ENCODE measurements at regions not wholly inside any gene's neighbourhood (a gene's known extent, or its start where the extent isn't known, plus 50 kb on each side); places are given as distances from the start of the nearest gene placed in this dataset.

DNA sequence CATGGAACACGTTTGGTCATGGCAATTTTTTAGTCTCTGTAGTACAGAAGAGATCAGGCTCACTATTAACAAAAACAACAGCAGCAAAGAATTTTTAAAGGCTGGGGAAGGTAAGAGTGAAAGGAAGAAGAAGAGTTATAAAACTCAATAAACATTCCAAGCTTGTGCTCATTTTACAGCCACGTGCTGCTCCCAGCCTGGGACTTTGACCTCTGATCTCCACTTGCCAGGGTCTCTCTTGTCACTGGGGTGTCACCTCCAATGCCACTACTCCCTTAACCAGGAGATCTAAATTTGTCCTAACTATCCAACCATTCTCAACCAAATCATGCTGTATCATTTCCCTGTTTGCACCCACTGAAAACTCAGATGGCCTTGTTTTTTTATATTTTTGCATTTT, 605.1 kb downstream of the VRK1 start:
- Histone ChIP-seq H3K4me3 (ENCODE audit: low read depth, low read length) (no peak overlapping the region), H3K27ac (ENCODE audit: low read depth, low read length) (no peak overlapping the region), H3K9me3 (ENCODE audit: control insufficient read depth, insufficient read depth, low read length) (peaks cover 34% of the 10 kb centered on the region), H3K27me3 (ENCODE audit: control insufficient read depth, insufficient read depth, low read length) (no peaks in the 10 kb centered on the region)
- TF ChIP-seq, protein P1, sequence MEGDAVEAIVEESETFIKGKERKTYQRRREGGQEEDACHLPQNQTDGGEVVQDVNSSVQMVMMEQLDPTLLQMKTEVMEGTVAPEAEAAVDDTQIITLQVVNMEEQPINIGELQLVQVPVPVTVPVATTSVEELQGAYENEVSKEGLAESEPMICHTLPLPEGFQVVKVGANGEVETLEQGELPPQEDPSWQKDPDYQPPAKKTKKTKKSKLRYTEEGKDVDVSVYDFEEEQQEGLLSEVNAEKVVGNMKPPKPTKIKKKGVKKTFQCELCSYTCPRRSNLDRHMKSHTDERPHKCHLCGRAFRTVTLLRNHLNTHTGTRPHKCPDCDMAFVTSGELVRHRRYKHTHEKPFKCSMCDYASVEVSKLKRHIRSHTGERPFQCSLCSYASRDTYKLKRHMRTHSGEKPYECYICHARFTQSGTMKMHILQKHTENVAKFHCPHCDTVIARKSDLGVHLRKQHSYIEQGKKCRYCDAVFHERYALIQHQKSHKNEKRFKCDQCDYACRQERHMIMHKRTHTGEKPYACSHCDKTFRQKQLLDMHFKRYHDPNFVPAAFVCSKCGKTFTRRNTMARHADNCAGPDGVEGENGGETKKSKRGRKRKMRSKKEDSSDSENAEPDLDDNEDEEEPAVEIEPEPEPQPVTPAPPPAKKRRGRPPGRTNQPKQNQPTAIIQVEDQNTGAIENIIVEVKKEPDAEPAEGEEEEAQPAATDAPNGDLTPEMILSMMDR (IDR thresholded peaks at IDR 0.05; ENCODE audit: low read depth, low read length) = no peak
- no peak for DNase-seq (ENCODE audit: low read depth, low spot score)
- ChIA-PET POLR2A (no interaction called here), CTCF (no interaction called here)

DNA sequence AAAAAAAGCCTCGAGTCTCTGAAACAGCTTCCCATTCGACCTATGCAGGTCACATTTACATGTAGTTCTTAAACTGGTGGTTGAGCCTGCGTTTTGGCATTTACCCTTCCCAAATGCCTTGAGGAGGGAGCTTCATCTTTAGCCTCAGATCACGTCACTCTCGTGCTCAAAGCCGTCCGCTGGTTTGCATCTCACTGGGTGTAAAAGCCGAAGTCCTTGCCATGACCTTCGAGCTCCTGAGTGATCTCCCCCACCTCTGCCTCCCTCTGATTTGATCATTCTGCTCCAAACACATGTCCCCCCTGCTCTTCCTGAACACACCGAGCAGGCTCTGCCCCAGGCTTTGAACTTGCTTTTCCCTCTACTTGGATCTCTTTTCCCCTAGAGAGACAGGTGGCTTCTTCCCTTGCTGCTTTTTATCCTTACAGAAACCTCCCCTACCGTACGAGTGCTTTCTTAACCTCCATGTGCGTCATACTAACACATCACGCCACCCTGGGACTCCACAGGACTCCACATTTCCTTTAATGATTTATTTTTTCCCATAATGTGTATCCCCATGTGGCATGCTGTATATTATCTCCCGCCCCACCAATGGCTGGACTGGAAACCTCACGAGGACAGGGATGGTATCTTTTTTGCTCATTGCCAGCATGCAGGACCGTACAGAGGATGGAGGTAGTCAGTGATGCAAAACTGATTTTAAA, 610.7 kb downstream of the VRK1 start:
- no peak for DNase-seq (ENCODE audit: low read depth, low spot score)
- H3K27me3 ChIP-seq (ENCODE audit: control insufficient read depth, insufficient read depth, low read length) = no peaks in the 10 kb centered on the region
- no peak overlapping the region for H3K4me3 ChIP-seq (ENCODE audit: low read depth, low read length)
- H3K9me3 ChIP-seq (ENCODE audit: control insufficient read depth, insufficient read depth, low read length) = peaks cover 34% of the 10 kb centered on the region
- ChIA-PET POLR2A (no interaction called here), CTCF (no interaction called here)
- TF ChIP-seq, protein P1 (IDR thresholded peaks at IDR 0.05; ENCODE audit: low read depth, low read length) = no peak
- no peak overlapping the region for H3K27ac ChIP-seq (ENCODE audit: low read depth, low read length)

DNA sequence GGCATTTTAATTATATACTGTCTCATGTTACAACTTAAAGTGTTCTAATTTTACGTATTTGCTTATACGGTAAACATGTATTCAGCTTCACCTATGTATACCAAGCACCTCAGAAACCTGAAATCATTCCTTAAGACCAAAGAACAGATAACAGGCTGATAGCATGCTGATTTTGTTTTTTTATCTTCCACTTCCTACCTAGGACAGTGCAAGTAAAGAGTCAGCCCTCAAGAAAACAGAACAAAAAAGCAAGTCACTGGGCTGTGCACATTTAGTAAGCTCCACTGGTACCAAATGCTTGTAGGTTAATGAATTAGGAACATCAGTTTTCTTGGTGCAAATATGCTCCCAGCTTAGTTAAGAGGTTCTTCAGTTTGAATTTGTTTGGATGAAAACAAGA, 611.3 kb downstream of the VRK1 start:
- ChIA-PET POLR2A (no interaction called here), CTCF (no interaction called here)
- DNase-seq (ENCODE audit: low read depth, low spot score) = no peak
- Histone ChIP-seq H3K27me3 (ENCODE audit: control insufficient read depth, insufficient read depth, low read length) (no peaks in the 10 kb centered on the region), H3K9me3 (ENCODE audit: control insufficient read depth, insufficient read depth, low read length) (peaks cover 32% of the 10 kb centered on the region), H3K27ac (ENCODE audit: low read depth, low read length) (no peak overlapping the region), H3K4me3 (ENCODE audit: low read depth, low read length) (no peak overlapping the region)
- TF ChIP-seq, protein P1 (IDR thresholded peaks at IDR 0.05; ENCODE audit: low read depth, low read length) = no peak

DNA sequence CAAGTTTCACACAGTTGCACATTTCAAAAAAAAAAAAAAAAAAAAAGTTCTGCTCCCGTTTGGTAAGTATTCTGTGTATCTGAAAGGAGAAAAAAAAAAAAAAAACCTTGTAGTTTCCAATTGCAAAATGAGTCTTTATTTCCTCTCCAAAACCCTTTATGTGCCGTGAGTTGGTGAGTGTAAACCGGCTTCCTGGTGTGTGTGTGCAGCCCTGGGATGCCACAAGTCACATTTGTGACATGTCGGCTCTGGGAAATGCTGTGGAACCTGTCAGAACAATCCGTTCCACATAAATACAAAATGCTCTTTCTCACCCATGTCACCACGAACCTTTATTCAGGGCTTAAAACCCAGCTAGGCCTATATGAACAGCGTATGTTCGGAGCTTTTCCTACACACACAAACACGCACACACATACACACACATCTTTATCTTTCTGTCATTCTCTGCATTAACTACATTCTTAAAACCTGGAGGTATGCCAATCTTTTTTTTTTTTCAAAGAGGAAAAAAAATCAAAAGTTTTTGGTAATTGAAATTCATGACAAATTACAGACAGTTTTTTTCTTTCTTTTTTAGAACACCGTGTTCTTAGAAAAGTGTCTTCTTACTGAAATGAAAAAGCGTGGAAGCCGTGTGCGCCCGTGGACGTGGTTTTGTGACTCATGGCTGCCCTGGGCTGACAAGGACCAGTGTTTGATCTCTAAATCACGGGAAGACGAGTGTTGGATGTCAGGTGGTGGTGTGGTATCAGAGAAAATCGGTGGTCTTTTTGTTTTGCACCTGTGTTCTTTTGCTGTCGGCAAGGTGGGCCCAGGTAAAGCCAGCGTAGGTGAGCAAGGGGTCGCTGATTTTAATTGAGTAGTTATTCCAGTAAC, 612.0 kb downstream of the VRK1 start:
- TF ChIP-seq, protein P1 (IDR thresholded peaks at IDR 0.05; ENCODE audit: low read depth, low read length) = no peak
- H3K9me3 ChIP-seq (ENCODE audit: control insufficient read depth, insufficient read depth, low read length) = peaks cover 34% of the 10 kb centered on the region
- ChIA-PET CTCF (no interaction called here), POLR2A (no interaction called here)
- no peaks in the 10 kb centered on the region for H3K27me3 ChIP-seq (ENCODE audit: control insufficient read depth, insufficient read depth, low read length)
- no peak overlapping the region for H3K27ac ChIP-seq (ENCODE audit: low read depth, low read length)
- DNase-seq (ENCODE audit: low read depth, low spot score) = no peak
- H3K4me3 ChIP-seq (ENCODE audit: low read depth, low read length) = no peak overlapping the region

Measured in AG04450 (cell line).